H1 (cell line): ENCODE measurements at regions not wholly inside any gene's neighbourhood (a gene's known extent, or its start where the extent isn't known, plus 50 kb on each side); places are given as distances from the start of the nearest gene placed in this dataset.

Experiments
- CTCF ChIP-seq, 3 experiments: IDR thresholded peaks; 1 replicate in 2 of 3; 2 replicates in 1 of 3; pipeline versions ENCODE4 v1.5.1 to v1.6.1; 2011; ENCODE audit warnings: low read length in 3 of 3, mild to moderate bottlenecking in 3 of 3, inconsistent platforms in 2 of 3, low read depth in 1 of 3, moderate library complexity in 1 of 3; ENCODE audit not compliant: insufficient read depth in 1 of 3; ENCODE audit errors: control extremely low read depth in 1 of 3
- EZH2 ChIP-seq: fragments of 200-600 bp; sonication (generic); IDR thresholded peaks from 2 replicates; pipeline ENCODE4 v1.7.1; 2012; ENCODE audit warnings: low read depth, mild to moderate bottlenecking, moderate library complexity, low read length, inconsistent platforms; ENCODE audit not compliant: severe bottlenecking
- POLR2A ChIP-seq, 2 experiments: IDR thresholded peaks; 1 replicate in 1 of 2; 2 replicates in 1 of 2; pipeline ENCODE4 v1.6.1; 2011; ENCODE audit warnings: low read depth in 2 of 2, low read length in 2 of 2, mild to moderate bottlenecking in 2 of 2; ENCODE audit errors: control extremely low read depth in 1 of 2
- RFX5 ChIP-seq: IDR thresholded peaks from 2 replicates; pipeline ENCODE4 v1.6.1; 2011; ENCODE audit warnings: low read depth, low read length, improper control_type of control experiment, borderline replicate concordance
- SP1 ChIP-seq: IDR thresholded peaks from 2 replicates; pipeline ENCODE4 v1.6.1; 2011; ENCODE audit warnings: low read depth, low read length

- TF ChIP-seq EZH2 = no peak
- no peak for TF ChIP-seq CTCF (IDR thresholded peaks at IDR 0.05; ENCODE audit: control extremely low read depth in 1 of 3, insufficient read depth in 1 of 3, low read depth in 1 of 3, low read length in 3 of 3)
- TF ChIP-seq RFX5 = no peak
- no peak for TF ChIP-seq POLR2A (IDR thresholded peaks at IDR 0.05; ENCODE audit: control extremely low read depth in 1 of 2, low read depth in 2 of 2, low read length in 2 of 2)
- TF ChIP-seq SP1 = no peak
These were observed 276.1 kb downstream of the NR2F2 start for GRCh38 chr15:96606617-96607016.
